Esophagus muscularis mucosa (tissue), 3 donors: ENCODE measurements at regions not wholly inside any gene's neighbourhood (a gene's known extent, or its start where the extent isn't known, plus 50 kb on each side); places are given as distances from the start of the nearest gene placed in this dataset.

Source experiments
- POLR2A ChIP-seq: fragments of 450-650 bp; IDR thresholded peaks from one replicate; pipeline ENCODE4 v1.6.1; 2017; ENCODE audit warnings: antibody characterized with exemption, moderate library complexity, mild to moderate bottlenecking, low read depth
- POLR2AphosphoS5 ChIP-seq, 2 donors: sonication (generic); formaldehyde crosslinking; IDR thresholded peaks; one replicate each; pipeline ENCODE4 v1.6.1; 2017; ENCODE audit warnings: antibody characterized with exemption in 2 of 2
- TF ChIP-seq, protein P1 (sequence below), 3 experiments: fragments of 200-600 bp in 2 of 3; fragments of 450-650 bp in 1 of 3; sonication (generic) in 2 of 3; IDR thresholded peaks; one replicate each; pipeline ENCODE4 v1.5.1; 2017 to 2019; ENCODE audit warnings: antibody characterized with exemption in 3 of 3, mild to moderate bottlenecking in 2 of 3, moderate library complexity in 1 of 3

DNA sequence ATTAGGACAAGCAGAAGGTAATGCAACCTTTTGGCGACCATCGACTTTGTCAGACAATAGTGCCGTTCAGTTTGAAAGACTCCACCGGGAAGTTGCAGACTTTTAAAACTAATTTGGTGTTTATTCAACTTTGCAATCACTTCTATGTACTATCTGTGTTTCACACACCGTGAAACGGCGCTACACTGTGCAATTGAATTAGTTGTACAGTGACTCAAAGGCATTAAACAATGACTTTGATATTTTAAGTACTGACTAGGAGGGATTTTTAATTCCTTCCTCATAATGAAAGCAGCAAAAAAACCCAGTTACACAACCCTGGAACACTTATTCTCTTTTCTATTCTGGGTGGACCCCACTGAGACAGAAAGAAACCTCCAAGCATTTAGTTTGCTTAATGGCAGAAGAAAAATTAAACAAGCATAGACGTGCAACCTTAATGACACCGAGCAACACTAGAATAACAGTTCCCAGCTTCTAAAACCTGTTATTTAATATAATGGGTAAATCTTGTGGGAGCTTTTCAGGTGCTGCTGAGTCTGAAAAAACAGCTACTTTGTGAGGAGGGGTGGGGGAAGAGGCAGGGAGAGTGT lies 176.8 kb downstream of the LMO4 start:
- TF ChIP-seq, protein P1, sequence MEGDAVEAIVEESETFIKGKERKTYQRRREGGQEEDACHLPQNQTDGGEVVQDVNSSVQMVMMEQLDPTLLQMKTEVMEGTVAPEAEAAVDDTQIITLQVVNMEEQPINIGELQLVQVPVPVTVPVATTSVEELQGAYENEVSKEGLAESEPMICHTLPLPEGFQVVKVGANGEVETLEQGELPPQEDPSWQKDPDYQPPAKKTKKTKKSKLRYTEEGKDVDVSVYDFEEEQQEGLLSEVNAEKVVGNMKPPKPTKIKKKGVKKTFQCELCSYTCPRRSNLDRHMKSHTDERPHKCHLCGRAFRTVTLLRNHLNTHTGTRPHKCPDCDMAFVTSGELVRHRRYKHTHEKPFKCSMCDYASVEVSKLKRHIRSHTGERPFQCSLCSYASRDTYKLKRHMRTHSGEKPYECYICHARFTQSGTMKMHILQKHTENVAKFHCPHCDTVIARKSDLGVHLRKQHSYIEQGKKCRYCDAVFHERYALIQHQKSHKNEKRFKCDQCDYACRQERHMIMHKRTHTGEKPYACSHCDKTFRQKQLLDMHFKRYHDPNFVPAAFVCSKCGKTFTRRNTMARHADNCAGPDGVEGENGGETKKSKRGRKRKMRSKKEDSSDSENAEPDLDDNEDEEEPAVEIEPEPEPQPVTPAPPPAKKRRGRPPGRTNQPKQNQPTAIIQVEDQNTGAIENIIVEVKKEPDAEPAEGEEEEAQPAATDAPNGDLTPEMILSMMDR (IDR thresholded peaks at IDR 0.05), result no peak
- TF ChIP-seq POLR2A (no peak), POLR2AphosphoS5 (IDR thresholded peaks at IDR 0.05) (no peak)
